ENCODE measurements at regions not wholly inside any gene's neighbourhood (a gene's known extent, or its start where the extent isn't known, plus 50 kb on each side); places are given as distances from the start of the nearest gene placed in this dataset.

DNA sequence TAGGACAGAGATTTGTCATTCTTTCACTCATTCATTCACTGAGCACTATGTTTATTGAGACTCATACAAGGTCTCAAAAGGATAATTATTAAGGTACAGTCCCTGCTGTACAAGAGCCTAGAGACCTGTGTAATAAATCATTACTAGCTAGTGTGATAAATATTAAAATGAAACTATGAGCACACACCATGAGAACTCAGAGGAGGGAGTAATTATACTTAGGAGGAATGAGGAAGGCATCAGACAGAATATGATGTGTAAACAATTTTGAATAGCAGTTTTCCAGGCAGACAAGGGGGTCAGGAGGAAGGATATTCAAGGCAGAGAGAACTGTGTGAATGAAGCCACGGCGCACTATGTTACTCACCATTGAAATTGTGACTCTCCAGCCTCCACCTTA is 300.8 kb upstream of the ISX start:
- TF ChIP-seq EZH2 (IDR thresholded peaks at IDR 0.05; ENCODE audit: low read length, missing control alignments): no peak
- TF ChIP-seq, protein P1, sequence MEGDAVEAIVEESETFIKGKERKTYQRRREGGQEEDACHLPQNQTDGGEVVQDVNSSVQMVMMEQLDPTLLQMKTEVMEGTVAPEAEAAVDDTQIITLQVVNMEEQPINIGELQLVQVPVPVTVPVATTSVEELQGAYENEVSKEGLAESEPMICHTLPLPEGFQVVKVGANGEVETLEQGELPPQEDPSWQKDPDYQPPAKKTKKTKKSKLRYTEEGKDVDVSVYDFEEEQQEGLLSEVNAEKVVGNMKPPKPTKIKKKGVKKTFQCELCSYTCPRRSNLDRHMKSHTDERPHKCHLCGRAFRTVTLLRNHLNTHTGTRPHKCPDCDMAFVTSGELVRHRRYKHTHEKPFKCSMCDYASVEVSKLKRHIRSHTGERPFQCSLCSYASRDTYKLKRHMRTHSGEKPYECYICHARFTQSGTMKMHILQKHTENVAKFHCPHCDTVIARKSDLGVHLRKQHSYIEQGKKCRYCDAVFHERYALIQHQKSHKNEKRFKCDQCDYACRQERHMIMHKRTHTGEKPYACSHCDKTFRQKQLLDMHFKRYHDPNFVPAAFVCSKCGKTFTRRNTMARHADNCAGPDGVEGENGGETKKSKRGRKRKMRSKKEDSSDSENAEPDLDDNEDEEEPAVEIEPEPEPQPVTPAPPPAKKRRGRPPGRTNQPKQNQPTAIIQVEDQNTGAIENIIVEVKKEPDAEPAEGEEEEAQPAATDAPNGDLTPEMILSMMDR (conservative IDR thresholded peaks at IDR 0.05 in 1 of 2, IDR thresholded peaks at IDR 0.05 in 1 of 2; ENCODE audit: low read depth in 1 of 2, low read length in 2 of 2): no peak
- Histone ChIP-seq H3K9me3 (ENCODE audit: control insufficient read depth, insufficient read depth, low read depth, low read length) (no peaks in the 10 kb centered on the region), H3K4me1 (ENCODE audit: control insufficient read depth, extremely low read depth, insufficient read depth, low read length) (no peaks in the 10 kb centered on the region), H2AFZ (ENCODE audit: low read length) (no peak overlapping the region), H3K36me3 (ENCODE audit: control insufficient read depth, insufficient read depth, low read length) (no peaks in the 10 kb centered on the region), H3K27me3 (ENCODE audit: control insufficient read depth, insufficient read depth, low read length) (no peaks in the 10 kb centered on the region), H3K79me2 (ENCODE audit: control insufficient read depth, insufficient read depth, low read length) (no peaks in the 10 kb centered on the region), H3K9ac (ENCODE audit: insufficient read depth, low read length) (no peak overlapping the region), H3K4me2 (ENCODE audit: extremely low read depth, insufficient read depth, low read length) (no peak overlapping the region), H3K4me3 (replicated peaks in 1 of 4; ENCODE audit: control extremely low read depth in 1 of 4, insufficient read depth in 1 of 4, low read depth in 3 of 4, low read length in 4 of 4) (no peak overlapping the region), H3K27ac (ENCODE audit: insufficient read depth, low read length) (no peak overlapping the region), H4K20me1 (ENCODE audit: control insufficient read depth, extremely low read depth, insufficient read depth, low read length) (no peaks in the 10 kb centered on the region)
- DNase-seq (ENCODE audit: low read depth in 2 of 2): no peak

DNA sequence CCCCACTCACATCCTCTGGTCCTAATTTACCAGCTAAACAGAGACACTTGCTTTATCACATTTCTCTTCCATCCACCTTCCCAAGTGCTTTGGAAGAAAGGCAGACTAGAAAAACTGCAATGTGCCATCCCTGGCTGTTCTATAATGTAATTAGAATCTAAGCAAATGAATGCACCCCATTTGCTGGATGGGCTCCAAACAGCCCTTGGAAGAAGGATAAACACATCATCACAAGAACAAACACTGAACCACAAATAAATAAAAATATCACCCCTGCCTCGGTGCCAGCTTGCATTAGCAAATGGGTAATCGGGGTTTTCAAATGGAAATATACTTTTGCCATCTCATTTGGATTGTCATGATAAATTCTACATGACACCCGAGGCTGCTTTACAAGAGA is 296.6 kb upstream of the ISX start:
- H3K27ac ChIP-seq (ENCODE audit: insufficient read depth, low read length): no peak overlapping the region
- no peaks in the 10 kb centered on the region for H3K4me1 ChIP-seq (ENCODE audit: control insufficient read depth, extremely low read depth, insufficient read depth, low read length)
- no peak overlapping the region for H3K4me2 ChIP-seq (ENCODE audit: extremely low read depth, insufficient read depth, low read length)
- H3K27me3 ChIP-seq (ENCODE audit: control insufficient read depth, insufficient read depth, low read length): no peaks in the 10 kb centered on the region
- H3K4me3 ChIP-seq (replicated peaks in 1 of 4; ENCODE audit: control extremely low read depth in 1 of 4, insufficient read depth in 1 of 4, low read depth in 3 of 4, low read length in 4 of 4): no peak overlapping the region
- no peaks in the 10 kb centered on the region for H3K9me3 ChIP-seq (ENCODE audit: control insufficient read depth, insufficient read depth, low read depth, low read length)
- H2AFZ ChIP-seq (ENCODE audit: low read length): no peak overlapping the region
- TF ChIP-seq EZH2 (IDR thresholded peaks at IDR 0.05; ENCODE audit: low read length, missing control alignments): no peak
- TF ChIP-seq, protein P1 (conservative IDR thresholded peaks at IDR 0.05 in 1 of 2, IDR thresholded peaks at IDR 0.05 in 1 of 2; ENCODE audit: low read depth in 1 of 2, low read length in 2 of 2): no peak
- H3K36me3 ChIP-seq (ENCODE audit: control insufficient read depth, insufficient read depth, low read length): no peaks in the 10 kb centered on the region
- no peaks in the 10 kb centered on the region for H4K20me1 ChIP-seq (ENCODE audit: control insufficient read depth, extremely low read depth, insufficient read depth, low read length)
- no peaks in the 10 kb centered on the region for H3K79me2 ChIP-seq (ENCODE audit: control insufficient read depth, insufficient read depth, low read length)
- no peak for DNase-seq (ENCODE audit: low read depth in 2 of 2)
- no peak overlapping the region for H3K9ac ChIP-seq (ENCODE audit: insufficient read depth, low read length)

- no peaks in the 10 kb centered on the region for H3K4me1 ChIP-seq (ENCODE audit: control insufficient read depth, extremely low read depth, insufficient read depth, low read length)
- no peak overlapping the region for H3K9ac ChIP-seq (ENCODE audit: insufficient read depth, low read length)
- TF ChIP-seq, protein P1 (conservative IDR thresholded peaks at IDR 0.05 in 1 of 2, IDR thresholded peaks at IDR 0.05 in 1 of 2; ENCODE audit: low read depth in 1 of 2, low read length in 2 of 2): no peak
- no peak for TF ChIP-seq EZH2 (IDR thresholded peaks at IDR 0.05; ENCODE audit: low read length, missing control alignments)
- H4K20me1 ChIP-seq (ENCODE audit: control insufficient read depth, extremely low read depth, insufficient read depth, low read length): no peaks in the 10 kb centered on the region
- H3K27ac ChIP-seq (ENCODE audit: insufficient read depth, low read length): no peak overlapping the region
- H3K9me3 ChIP-seq (ENCODE audit: control insufficient read depth, insufficient read depth, low read depth, low read length): no peaks in the 10 kb centered on the region
- no peaks in the 10 kb centered on the region for H3K79me2 ChIP-seq (ENCODE audit: control insufficient read depth, insufficient read depth, low read length)
- H3K4me3 ChIP-seq (replicated peaks in 1 of 4; ENCODE audit: control extremely low read depth in 1 of 4, insufficient read depth in 1 of 4, low read depth in 3 of 4, low read length in 4 of 4): no peak overlapping the region
- H3K36me3 ChIP-seq (ENCODE audit: control insufficient read depth, insufficient read depth, low read length): no peaks in the 10 kb centered on the region
- H2AFZ ChIP-seq (ENCODE audit: low read length): no peak overlapping the region
- peak in 1 of 2 donors; percentile 10 for DNase-seq (ENCODE audit: low read depth in 2 of 2)
- H3K4me2 ChIP-seq (ENCODE audit: extremely low read depth, insufficient read depth, low read length): no peak overlapping the region
- H3K27me3 ChIP-seq (ENCODE audit: control insufficient read depth, insufficient read depth, low read length): no peaks in the 10 kb centered on the region
Measured at GRCh38 chr22:34776817-34777216, 289.1 kb upstream of the ISX start.
